GM12878 (cell line): ENCODE measurements at regions not wholly inside any gene's neighbourhood (a gene's known extent, or its start where the extent isn't known, plus 50 kb on each side); places are given as distances from the start of the nearest gene placed in this dataset.

Experiments used
- ATAC-seq: fragments of 200-7000 bp; cut with Tn5 transposase; 3 replicates; pipeline ENCODE4 v1.9.1; 2020; ENCODE audit warnings: mild to moderate bottlenecking, moderate library complexity
- BruUV-seq: library from RNA; stranded (reverse); fragments of 400-500 nt; replicated peaks from 2 replicates; lab custom pipeline; 2021; lab: Mats Ljungman, UMichigan
- CTCF ChIA-PET: fragments of 300-600 bp; sonication (Branson Sonifier 250); formaldehyde crosslinking; extraction: SDS; loops from one replicate; lab custom pipeline; 2021; ENCODE audit warnings: inconsistent platforms; lab: Yijun Ruan, JAX
- POLR2A ChIA-PET: fragments of 350-600 bp; formaldehyde crosslinking; extraction: SDS; loops from one replicate; lab custom pipeline; 2021; ENCODE audit warnings: inconsistent platforms; lab: Charles Lee
- RAD21 ChIA-PET: fragments of 300-600 bp; sonication (Branson Sonifier 250); formaldehyde crosslinking; loops from one replicate; lab custom pipeline; 2023; ENCODE audit warnings: antibody characterized with exemption; ENCODE audit not compliant: unreplicated experiment; lab: Charles Lee
- SMC1A ChIA-PET: fragments of 300-600 bp; sonication (Branson Sonifier 250); formaldehyde crosslinking; loops from one replicate; lab custom pipeline; 2023; ENCODE audit not compliant: unreplicated experiment, uncharacterized antibody; lab: Charles Lee
- DNase-seq: peaks from one replicate; pipeline ENCODE4 v3.0.0-alpha.2; 2011; ENCODE audit warnings: low read depth, low spot score
- FAIRE-seq: peaks from 3 replicates; lab custom pipeline; 2011; peaks lifted over from hg19 to GRCh38; lab: Jason Lieb, UNC
- H2AFZ ChIP-seq: 2 replicates; pipeline ENCODE4 v1.6.0; 2011; ENCODE audit warnings: low read depth, low read length, control low read depth; ENCODE audit not compliant: control insufficient read depth
- H3K27ac ChIP-seq: 2 replicates; pipeline ENCODE4 v1.5.1; 2011; ENCODE audit warnings: control low read depth; ENCODE audit not compliant: control insufficient read depth, insufficient read depth
- H3K27me3 ChIP-seq, 2 experiments: replicated peaks in 1 of 2; 2 replicates each; pipeline versions ENCODE4 v1.6.0 to v1.6.1; 2011; ENCODE audit warnings: low read length in 1 of 2; ENCODE audit not compliant: control insufficient read depth in 2 of 2, insufficient read depth in 2 of 2
- H3K36me3 ChIP-seq, 2 experiments: 2 replicates each; pipeline ENCODE4 v1.5.1; 2011; ENCODE audit warnings: low read length in 1 of 2; ENCODE audit not compliant: control insufficient read depth in 2 of 2, insufficient read depth in 2 of 2
- H3K4me1 ChIP-seq: 2 replicates; pipeline ENCODE4 v1.6.1; 2011; ENCODE audit warnings: mild to moderate bottlenecking, low read length, moderate library complexity, mixed read lengths; ENCODE audit not compliant: control insufficient read depth, insufficient read depth
- H3K4me2 ChIP-seq: 2 replicates; pipeline ENCODE4 v1.6.0; 2011; ENCODE audit warnings: control low read depth; ENCODE audit not compliant: control insufficient read depth, insufficient read depth
- H3K4me3 ChIP-seq: fragments of 200-600 bp; sonication (generic); 2 replicates; pipeline ENCODE4 v1.5.1; 2016
- H3K79me2 ChIP-seq: 2 replicates; pipeline ENCODE4 v1.6.0; 2011; ENCODE audit warnings: low read length; ENCODE audit not compliant: control insufficient read depth, insufficient read depth
- H3K9ac ChIP-seq: 2 replicates; pipeline ENCODE4 v1.8.0; 2011; ENCODE audit warnings: low read length, control low read depth, mixed read lengths; ENCODE audit not compliant: control insufficient read depth, insufficient read depth
- H3K9me3 ChIP-seq: replicated peaks from 3 replicates; pipeline ENCODE4 v1.5.1; 2011; ENCODE audit warnings: mild to moderate bottlenecking, low read length; ENCODE audit not compliant: control insufficient read depth, insufficient read depth
- H4K20me1 ChIP-seq: 2 replicates; pipeline ENCODE4 v1.6.0; 2011; ENCODE audit not compliant: control insufficient read depth, insufficient read depth
- CHD4 ChIP-seq: fragments of 200-600 bp; sonication (generic); IDR thresholded peaks from 2 replicates; pipeline ENCODE4 v1.6.1; 2016; ENCODE audit warnings: mild to moderate bottlenecking
- DPF2 ChIP-seq: fragments of 450-650 bp; IDR thresholded peaks from 2 replicates; pipeline ENCODE4 v1.6.1; 2017; ENCODE audit warnings: mild to moderate bottlenecking
- HDAC2 ChIP-seq: fragments of 200-600 bp; sonication (generic); IDR thresholded peaks from 2 replicates; pipeline ENCODE4 v1.6.1; 2017
- NRF1 ChIP-seq: conservative IDR thresholded peaks from 2 replicates; pipeline ENCODE4 v1.6.1; 2011; ENCODE audit warnings: mild to moderate bottlenecking, low read depth, low read length, improper control_type of control experiment
- SIX5 ChIP-seq: IDR thresholded peaks from 2 replicates; pipeline ENCODE4 v1.6.1; 2011; ENCODE audit warnings: mild to moderate bottlenecking, low read depth, low read length, moderate library complexity; ENCODE audit not compliant: severe bottlenecking
- SRF ChIP-seq, 2 experiments: IDR thresholded peaks; 2 replicates each; pipeline ENCODE4 v1.6.1; 2011; ENCODE audit warnings: low read depth in 2 of 2, low read length in 2 of 2, mild to moderate bottlenecking in 1 of 2, moderate library complexity in 1 of 2
- ZBED1 ChIP-seq: IDR thresholded peaks from 2 replicates; pipeline ENCODE4 v1.6.1; 2016; ENCODE audit warnings: borderline replicate concordance
- ZNF207 ChIP-seq: fragments of 450-650 bp; IDR thresholded peaks from 2 replicates; pipeline ENCODE4 v1.6.1; 2014; ENCODE audit warnings: antibody characterized with exemption, mild to moderate bottlenecking, borderline replicate concordance
- WGBS: methylation state at CpG from one replicate; pipeline ENCODE4 v1.1.6; 2016; ENCODE audit warnings: low lambda C conversion rate; ENCODE audit not compliant: insufficient replicate concordance, insufficient coverage; ENCODE audit errors: missing lambda C conversion rate; 5-methylcytosine and 5-hydroxymethylcytosine counted together
- in situ Hi-C: fragments of 300-500 bp; cut with MboI; formaldehyde crosslinking; loops from 9 replicates; pipeline ENCODE4 v1.14.3; 2018; ENCODE audit warnings: mixed read lengths
- intact Hi-C: fragments of 100-400 bp; cut with micrococcal nuclease; formaldehyde crosslinking; loops from one replicate; pipeline ENCODE4 v1.14.2; 2022; ENCODE audit not compliant: unreplicated experiment
- TF ChIP-seq, protein P1 (sequence below): fragments of 150-350 bp; IDR thresholded peaks from 2 replicates; pipeline ENCODE4 v1.6.1; 2014; ENCODE audit warnings: mild to moderate bottlenecking, low read depth, low read length
- TF ChIP-seq, protein P2 (sequence below): IDR thresholded peaks from 2 replicates; pipeline ENCODE4 v1.6.1; 2012; ENCODE audit warnings: mild to moderate bottlenecking, low read depth, low read length

DNA sequence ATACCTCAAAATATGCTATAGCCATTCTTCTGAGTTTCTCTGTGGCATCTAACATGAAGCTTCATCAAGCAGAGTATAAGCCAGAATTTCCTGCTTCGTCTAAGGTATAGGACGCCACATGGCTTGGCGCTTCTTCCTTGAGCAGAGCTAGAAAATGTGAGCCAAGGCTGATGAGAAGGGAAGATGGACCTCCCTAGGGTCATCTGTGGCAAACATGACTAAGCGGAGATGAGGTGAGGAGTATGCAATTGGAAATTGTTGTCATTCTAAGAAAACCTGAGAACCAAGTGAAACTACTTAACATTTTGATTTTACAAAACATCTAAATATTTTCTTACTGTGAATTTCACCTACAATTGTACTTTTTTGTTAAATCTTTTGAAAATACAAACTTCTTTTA is 466.5 kb downstream of the PSAT1 start:
- in situ Hi-C loops, result no loop called here
- H2AFZ ChIP-seq, result no peak overlapping the region
- FAIRE-seq (no peak), ATAC-seq (no peak)
- no peaks in the 10 kb centered on the region for H3K27me3 ChIP-seq
- POLR2A ChIA-PET, result no interaction called here
- no TSS peak for BruUV-seq
- H3K4me1 ChIP-seq, result no peaks in the 10 kb centered on the region
- no peak overlapping the region for H3K4me3 ChIP-seq
- RAD21 ChIA-PET, result no interaction called here
- CTCF ChIA-PET, result no interaction called here
- SMC1A ChIA-PET, result no interaction called here
- H3K36me3 ChIP-seq, result no peaks in the 10 kb centered on the region
- no peaks in the 10 kb centered on the region for H4K20me1 ChIP-seq
- TF ChIP-seq, protein P1, sequence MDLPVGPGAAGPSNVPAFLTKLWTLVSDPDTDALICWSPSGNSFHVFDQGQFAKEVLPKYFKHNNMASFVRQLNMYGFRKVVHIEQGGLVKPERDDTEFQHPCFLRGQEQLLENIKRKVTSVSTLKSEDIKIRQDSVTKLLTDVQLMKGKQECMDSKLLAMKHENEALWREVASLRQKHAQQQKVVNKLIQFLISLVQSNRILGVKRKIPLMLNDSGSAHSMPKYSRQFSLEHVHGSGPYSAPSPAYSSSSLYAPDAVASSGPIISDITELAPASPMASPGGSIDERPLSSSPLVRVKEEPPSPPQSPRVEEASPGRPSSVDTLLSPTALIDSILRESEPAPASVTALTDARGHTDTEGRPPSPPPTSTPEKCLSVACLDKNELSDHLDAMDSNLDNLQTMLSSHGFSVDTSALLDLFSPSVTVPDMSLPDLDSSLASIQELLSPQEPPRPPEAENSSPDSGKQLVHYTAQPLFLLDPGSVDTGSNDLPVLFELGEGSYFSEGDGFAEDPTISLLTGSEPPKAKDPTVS, result no peak
- TF ChIP-seq DPF2, result no peak
- TF ChIP-seq, protein P2, sequence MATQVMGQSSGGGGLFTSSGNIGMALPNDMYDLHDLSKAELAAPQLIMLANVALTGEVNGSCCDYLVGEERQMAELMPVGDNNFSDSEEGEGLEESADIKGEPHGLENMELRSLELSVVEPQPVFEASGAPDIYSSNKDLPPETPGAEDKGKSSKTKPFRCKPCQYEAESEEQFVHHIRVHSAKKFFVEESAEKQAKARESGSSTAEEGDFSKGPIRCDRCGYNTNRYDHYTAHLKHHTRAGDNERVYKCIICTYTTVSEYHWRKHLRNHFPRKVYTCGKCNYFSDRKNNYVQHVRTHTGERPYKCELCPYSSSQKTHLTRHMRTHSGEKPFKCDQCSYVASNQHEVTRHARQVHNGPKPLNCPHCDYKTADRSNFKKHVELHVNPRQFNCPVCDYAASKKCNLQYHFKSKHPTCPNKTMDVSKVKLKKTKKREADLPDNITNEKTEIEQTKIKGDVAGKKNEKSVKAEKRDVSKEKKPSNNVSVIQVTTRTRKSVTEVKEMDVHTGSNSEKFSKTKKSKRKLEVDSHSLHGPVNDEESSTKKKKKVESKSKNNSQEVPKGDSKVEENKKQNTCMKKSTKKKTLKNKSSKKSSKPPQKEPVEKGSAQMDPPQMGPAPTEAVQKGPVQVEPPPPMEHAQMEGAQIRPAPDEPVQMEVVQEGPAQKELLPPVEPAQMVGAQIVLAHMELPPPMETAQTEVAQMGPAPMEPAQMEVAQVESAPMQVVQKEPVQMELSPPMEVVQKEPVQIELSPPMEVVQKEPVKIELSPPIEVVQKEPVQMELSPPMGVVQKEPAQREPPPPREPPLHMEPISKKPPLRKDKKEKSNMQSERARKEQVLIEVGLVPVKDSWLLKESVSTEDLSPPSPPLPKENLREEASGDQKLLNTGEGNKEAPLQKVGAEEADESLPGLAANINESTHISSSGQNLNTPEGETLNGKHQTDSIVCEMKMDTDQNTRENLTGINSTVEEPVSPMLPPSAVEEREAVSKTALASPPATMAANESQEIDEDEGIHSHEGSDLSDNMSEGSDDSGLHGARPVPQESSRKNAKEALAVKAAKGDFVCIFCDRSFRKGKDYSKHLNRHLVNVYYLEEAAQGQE, result no peak
- TF ChIP-seq SIX5, result no peak
- no peak for TF ChIP-seq ZNF207
- no peak for TF ChIP-seq NRF1
- TF ChIP-seq SRF (IDR thresholded peaks at IDR 0.05; ENCODE audit: low read depth in 2 of 2, low read length in 2 of 2), result no peak
- no peak for TF ChIP-seq ZBED1
- no peak for TF ChIP-seq HDAC2
- TF ChIP-seq CHD4, result no peak
- TF ChIP-seq, all 136 proteins: peak for 0
- no peak overlapping the region for H3K27ac ChIP-seq
- intact Hi-C loops, result no loop called here
- no peak for DNase-seq
- H3K9ac ChIP-seq, result no peak overlapping the region
- H3K4me2 ChIP-seq, result no peak overlapping the region
- no peaks in the 10 kb centered on the region for H3K79me2 ChIP-seq
- H3K9me3 ChIP-seq, result no peaks in the 10 kb centered on the region
- WGBS, result 56% methylated on average over 4 of the region's 4 CpGs
